HG02973 (cell line): ENCODE measurements at regions not wholly inside any gene's neighbourhood (a gene's known extent, or its start where the extent isn't known, plus 50 kb on each side); places are given as distances from the start of the nearest gene placed in this dataset.

Experiments
- ATAC-seq: cut with Tn5 transposase; IDR thresholded peaks from one replicate; pipeline ENCODE4 v1.9.1; 2021; ENCODE audit warnings: moderate library complexity; ENCODE audit not compliant: unreplicated experiment

DNA sequence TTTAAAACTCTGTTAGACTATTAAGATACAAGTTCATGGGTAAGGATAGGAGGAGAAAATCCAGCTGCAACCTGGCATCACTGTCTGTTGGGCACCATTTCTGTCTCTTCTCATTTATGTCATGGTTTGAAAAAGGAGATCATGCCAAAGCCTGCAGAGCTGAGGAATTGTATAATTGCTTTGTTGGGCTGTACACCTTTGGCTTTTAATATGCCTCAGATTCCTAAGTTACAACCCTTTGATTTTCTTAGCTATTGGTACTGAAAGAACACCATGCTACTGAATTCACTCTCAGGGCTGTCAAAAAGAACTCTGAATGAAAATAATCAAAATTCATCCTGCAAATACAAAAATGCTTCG lies 174.3 kb downstream of the ACKR3 start:
- no peak for ATAC-seq

DNA sequence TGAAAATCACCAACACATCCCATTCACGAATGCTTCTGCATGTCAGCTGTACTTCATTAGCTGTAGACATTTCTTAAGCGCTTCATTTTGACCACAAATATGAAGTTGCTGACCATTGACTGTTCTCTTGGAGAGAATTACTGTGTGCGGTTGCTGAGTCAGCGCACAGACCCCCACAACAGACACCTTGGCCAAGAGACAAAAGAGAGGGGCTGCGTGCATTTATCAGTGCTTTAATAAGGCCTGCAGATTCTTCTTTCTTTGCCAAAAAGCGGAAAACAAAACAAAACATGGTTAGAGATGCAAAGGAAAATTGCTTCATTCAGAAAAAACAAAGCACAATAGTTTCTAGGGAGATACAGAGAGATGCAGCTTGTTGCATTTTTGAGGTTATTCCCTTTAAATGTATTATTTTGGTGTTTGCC lies 174.7 kb downstream of the ACKR3 start:
- ATAC-seq: no peak

DNA sequence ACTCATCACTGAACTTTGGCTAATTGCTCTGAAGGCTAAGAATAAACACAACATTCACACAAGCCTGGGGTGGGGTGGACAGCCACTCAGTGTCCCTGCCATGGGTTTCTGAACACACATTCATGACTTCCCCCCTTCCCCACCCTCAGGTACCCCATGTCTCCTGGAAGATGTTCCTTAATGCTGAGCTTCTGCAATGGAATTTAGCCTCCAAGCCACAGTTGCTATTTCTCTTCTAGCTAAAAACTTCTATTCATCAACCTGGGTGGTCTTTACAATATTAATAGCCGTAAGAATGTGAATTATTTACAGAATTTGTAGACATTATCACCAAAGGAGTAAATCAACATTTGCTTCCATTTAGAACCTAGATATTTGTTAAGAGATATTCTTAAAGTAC lies 175.1 kb downstream of the ACKR3 start:
- ATAC-seq: no peak

DNA sequence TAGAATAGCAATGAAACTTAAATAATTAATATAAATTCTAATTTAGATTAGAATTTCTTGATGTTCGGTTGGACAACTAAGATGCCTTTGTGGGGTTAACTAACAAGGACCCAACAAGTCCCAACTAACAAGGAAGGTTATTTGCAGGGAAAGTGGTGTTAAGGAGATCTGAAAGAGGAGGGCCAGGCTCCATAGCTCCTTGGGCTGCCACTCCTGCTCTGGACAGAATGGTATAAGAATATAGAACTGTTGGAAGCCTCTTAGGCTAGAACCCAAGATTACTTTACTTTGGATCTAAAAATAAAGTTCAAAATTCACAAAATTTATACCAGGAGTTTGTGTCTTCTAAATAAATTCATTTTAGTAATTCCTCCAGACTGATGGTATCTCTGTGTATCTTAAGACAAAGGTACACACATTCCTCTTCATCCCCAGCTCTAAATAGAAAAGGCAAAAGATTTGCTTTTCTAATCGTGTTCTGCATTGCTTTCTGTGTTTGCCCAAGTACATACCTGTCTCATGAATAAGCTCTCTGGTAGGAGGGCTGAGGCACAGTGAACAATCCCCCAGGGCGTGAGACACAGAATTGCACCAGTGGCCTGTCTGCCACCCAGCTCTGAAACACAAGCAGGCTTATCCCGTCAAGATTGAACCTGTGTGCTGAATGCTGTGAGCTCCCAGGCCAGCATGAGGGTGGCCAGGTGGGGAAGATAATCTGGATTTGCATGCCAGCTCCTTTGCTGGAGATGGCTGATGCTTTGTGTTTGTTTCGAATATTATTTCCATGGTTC lies 176.0 kb downstream of the ACKR3 start:
- no peak for ATAC-seq

DNA sequence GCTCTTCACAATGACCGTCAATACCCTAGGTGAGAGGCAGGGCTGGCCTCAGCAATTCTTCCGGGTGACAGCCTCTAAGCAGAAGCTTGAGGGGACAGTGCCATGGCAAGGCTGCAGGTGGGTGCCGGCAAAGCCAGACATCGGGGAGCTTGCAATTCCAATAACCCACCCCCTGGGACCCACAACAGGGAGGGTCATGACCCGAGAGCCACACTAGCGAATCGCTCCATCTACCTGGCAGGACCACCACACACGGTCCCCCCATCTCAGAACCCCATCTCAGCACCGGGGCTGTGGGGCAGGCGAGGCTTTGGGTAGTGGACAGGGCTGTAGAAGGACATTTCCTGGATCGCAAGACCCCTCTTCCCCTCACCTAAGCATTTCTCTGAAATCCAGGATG lies 177.2 kb downstream of the ACKR3 start:
- no peak for ATAC-seq

DNA sequence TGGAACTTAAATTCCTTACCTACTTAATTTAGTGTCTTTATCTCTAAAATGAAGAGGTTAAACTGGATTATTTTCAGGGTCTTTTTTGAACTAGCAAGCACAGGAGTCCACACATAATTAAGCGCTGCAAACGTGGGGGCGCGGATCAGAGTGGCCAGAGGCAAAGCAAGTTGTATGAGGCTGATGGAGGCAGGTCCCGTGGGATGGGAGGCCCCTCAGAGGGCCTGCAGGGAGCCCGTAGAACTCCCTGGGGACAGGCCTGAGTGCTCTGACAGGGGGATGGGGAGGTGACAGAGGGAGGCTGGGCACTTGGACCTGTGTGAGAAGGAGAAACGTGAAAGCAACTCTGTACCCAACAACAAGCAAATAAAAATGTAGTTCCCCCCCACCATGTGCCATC lies 177.8 kb downstream of the ACKR3 start:
- ATAC-seq: no peak

DNA sequence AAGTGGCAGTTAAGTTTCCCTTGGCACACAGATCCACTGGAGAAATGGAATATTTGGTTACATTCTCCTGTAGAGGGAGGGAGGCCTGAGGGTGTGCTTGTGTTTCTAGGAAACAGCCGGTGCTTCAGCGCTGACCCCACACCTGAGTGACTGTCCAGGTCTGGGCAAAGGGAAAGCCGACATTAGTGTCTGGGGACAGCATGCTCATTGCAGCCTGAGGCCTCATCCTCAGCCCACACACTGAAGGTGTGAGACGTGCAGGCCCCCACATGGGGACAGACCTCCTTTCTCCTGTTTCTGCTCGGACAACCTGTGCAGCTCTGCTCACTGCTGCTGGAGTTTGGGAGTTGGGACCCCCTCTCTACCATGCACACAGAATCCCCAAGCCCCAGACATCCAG lies 178.3 kb downstream of the ACKR3 start:
- no peak for ATAC-seq

DNA sequence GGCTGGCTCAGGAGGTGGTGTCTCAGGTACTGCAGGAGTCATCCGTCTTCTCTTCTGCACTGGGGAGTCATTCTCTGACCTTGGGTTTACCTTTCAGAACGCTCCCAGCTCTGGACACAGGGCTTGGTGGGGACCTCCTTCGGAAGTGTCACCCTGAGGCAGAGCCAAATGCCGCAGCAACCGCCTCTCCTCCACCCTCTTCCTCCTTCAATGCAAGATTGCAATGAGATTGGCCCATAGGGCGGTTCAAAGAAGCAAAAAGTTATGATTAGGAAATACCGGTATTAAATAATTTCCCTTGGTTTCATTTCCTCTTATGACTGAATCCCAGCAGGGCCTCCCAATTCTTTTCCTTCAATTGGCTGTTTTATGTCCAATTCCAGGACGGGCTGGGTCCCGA lies 178.8 kb downstream of the ACKR3 start:
- ATAC-seq: no peak

DNA sequence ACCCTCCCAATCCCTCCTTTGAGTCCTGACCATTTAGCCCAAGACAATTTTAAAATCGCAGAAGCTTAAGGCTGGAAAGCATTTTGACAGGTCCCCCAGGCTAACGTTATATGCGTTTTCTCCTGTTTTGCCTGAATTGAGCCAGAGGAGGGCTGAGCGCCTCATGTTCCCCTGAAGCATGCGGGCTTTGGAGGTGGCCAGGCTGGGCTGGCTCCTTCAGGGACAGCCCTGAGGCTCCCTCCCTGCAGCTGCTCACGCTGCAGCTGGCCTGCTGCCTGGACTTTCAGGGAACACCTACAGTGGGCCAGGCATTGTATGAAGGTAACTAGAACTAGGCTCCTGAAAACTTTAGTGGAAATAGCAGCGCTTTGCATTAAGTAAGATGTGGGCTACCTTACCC lies 179.2 kb downstream of the ACKR3 start:
- ATAC-seq: no peak

DNA sequence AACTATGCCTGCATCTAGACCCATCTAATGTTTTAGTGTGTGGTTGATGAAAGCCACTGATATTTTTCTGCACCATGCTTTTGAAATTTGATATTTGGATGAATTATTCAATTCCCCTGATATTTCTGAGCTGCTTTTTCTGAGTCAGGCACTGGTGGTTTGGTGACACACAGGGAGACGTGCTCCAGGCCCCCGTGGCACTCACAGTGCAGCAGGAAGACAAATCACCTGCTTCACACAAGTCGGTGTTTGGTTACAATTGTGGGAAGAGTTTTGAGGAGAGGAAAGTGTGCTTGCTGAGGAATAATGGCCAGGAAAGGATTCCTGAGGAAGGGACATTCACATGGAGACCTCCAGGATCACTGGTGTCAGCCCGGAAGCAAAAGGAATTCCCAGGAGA lies 179.7 kb downstream of the ACKR3 start:
- ATAC-seq: no peak

DNA sequence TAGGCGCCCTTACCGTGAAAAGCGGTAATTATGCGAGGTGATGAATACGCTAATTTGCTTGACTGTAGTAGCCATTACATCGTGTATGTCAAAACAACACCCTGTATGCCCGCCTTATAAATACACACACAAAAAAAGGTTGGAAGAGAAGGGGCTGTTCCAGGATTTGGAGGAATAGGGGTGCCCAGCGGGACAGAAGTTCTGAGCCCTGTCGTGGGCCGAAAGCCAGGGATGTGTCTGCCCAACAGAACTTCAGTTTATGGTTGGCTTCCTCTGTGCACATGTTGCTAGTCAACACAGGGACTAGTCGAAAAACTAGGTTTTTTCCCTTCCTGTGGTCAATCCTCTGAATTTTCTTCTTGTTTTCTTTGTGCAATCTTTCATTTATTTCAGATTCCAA lies 182.5 kb downstream of the ACKR3 start:
- no peak for ATAC-seq

DNA sequence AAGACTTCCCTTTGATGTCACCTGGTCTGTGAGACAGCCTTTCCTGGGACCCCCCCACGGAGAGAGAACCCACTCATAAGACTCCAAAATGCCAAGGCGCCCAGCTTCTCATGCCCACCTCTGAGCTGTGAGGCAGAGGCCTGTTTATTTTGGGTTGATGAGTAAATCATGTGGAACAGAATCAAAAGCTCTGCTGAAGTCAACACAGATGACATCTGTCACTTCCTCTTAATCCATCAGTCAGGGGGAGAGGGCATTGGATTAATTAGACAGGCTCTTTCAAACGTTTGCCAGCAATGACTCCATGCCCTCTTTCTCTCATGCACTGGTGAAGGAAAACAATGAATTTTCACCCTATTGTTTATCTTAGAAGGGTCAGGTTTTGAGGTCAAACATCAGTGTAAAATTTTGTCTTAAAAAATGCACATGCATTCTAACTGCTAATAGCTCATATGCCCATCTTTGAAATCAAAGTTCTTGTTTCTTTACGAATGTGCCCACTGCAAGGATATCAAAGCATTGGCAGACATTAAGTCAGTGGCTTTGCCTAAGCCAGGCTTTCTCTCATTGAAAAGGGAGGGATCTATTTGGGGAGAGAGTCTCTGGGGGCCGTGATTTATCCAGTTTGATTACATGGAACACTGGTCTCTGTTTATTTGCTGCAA lies 184.1 kb downstream of the ACKR3 start:
- ATAC-seq: no peak

DNA sequence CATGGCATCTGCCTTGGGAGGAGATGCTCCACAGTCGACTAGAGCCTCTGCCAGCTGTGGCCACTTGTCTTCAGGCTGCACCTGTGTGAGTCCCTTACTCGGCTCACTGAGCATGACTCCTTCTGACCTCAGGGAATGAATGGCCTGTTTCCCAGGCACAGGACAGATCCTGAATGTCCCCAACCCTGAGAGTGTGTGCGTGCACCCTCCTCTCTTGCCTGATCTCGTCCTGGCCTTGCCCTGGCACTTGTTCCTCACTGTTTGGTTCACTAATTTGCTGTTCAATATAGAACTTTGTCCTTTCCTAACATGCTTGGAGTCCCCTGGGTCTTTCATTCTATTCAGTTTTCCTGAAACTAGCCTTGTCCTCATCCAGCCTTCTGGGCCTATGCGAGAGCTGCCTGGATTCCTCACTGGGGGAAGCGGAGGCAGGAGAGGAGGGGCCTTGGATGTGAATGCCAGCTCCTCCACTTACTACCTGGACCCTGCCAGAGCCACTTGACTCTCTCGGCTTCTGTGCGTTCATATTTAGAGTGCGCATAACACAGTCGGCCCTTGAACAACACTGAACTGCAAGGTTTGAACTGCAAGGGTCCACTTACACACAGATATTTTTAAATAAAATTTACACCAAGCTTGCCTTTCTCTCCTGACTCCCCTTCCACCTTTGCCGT lies 184.8 kb downstream of the ACKR3 start:
- ATAC-seq: no peak

DNA sequence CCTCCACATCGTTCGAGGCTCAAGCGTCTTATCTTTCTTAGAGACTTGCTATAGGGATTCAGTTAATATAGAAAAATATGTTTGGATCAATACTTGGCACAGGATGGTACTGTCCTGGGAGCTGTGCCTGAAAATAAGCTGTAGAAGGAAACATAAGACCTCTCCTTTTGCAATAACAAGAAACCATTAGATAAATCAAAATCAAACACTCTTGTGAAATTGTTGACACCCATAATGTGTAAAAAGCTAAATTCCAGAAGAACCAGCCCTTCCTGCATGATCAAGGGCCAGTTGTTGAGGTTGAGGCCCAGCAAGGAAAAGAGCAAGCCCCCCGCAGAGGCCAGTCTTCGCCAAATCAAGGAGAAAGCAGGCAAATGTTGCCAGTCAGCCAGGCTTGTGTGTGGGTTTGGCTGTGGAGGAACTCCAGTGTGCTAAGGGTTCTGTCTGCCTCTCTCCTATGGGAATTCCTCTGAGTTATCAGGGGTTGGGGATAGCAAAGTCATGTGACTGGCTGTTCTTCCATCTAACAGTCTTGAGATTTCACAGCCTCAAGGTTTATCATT lies 185.7 kb downstream of the ACKR3 start:
- no peak for ATAC-seq

DNA sequence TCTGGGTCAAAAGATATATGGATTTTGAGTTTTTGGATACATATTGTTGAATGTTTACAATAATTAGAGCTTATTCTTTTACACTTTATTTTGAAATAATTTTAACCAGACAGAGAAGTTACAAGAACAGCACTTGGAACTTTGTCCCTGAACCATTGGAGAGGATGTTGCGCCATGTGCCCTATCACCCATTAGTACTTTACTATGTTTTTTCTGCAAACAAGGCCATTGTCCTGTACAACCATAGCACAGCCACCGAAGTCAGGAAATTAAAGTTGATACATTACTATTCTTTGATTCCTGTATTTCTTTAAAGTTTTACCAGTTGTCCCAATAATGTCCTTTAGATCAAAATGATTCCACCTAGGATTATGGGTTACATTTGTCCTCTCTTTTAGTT lies 188.8 kb downstream of the ACKR3 start:
- no peak for ATAC-seq

DNA sequence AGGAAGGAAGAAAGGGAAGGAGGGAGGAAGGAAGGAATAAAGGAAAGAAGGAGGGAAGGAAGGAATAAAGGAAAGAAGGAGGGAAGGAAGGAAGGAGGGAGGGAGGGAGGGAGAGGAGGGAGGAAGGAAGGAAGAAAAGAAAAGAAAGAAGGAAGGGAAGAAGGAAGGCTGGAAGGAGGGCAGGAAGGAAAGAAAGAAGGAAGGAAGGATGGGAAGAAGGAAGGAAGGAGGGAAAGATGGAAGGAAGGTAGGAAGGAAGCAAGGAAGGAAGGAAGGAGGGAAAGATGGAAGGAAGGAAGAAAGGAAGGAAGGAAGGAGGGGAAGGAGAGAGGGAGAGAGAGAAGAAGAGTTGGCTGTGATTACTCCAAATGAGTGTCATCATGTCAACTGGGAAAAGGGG lies 190.6 kb downstream of the ACKR3 start:
- ATAC-seq: no peak

DNA sequence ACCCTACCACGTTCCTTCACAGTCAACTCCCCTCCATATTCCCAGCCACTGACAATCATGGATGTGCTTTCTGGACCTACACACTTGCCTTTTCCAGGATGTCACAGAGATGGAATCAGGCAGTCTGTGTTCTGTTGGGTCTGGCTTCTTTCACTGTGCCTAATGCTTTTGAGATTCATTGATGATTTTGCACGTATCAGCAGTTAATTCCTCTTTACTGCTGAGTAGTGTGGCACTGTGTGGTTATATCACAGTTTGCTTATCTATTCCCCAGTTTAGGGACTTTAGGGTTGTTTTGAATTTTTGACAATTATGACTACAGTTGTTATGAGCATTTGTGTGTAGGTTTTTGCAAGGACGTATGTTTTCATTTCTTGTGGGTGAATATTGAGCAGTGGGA lies 191.7 kb downstream of the ACKR3 start:
- no peak for ATAC-seq

DNA sequence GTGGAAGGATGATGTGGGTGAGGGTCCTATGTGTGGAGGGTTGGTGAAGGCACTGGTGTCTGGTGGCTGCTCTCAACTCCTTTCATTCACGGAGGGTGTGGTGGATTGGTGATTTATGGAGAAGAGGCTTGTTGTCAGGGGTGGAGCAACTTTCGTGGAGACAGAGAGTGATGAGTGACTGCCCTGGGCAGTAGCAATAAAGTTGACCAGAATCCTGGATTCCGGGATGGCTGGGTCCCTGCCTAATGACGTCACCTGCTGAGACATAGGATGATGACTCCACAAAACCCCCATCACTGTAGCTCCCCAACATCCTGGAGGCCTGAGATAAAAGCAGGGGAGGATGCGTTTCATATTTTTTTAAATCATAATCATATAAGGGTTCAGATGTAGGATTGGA lies 193.0 kb downstream of the ACKR3 start:
- no peak for ATAC-seq

DNA sequence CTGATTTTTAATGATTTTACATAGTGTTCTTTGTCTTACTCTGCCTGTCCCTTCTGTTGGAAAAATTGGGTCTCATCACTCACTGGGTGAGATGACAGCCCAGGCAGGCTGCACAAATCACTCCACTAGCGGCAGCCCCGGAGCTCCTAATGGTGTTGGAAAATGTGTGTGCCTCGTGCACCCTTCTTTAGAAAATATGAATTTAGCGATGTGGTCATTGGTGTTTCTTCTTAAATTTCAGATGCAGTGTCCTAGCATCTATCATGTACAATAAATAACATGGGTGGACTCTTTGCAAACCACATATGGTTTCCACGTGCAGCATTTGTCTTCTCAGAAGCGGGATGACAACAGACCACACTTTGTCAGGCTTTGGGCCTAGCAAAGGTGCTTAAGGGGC lies 194.2 kb downstream of the ACKR3 start:
- no peak for ATAC-seq

DNA sequence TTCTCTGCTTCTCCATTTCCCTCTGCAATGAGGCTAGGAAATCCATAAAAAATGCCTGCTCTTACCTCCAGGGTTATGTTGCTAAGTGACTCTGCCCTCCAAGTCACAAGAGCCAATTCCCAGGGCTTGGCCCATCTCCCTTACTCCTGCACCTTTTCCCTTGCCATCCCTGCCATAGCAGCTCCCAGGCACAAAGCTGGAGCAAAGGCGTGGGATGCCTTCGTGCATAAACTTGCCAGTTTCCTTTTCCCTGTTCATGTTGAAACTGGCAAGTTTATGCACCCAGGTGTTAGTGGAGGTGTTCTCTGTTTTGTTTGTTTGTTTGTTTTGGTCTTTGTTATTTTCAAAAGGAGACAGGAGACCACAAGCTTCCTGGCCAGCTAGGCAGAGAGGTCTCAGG lies 195.1 kb downstream of the ACKR3 start:
- ATAC-seq: no peak

DNA sequence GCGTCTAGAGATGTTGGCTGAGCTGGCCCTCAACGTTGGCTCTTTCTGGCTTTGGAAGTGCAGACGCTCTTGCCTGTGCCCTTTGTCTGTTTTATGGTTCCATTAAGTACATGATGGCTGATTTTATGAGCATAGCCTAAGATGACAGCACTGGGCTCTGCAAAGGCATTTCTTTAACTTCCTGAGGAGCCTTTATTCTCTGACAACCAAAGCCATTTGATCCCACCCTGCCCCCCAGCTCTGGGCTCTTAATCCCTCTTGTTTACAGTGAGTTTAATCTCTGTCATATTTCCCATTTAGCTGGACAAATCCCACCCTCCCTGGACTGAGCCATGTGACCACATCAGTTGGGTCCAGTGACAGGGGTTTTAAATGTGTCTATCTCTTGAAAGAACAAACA lies 195.9 kb downstream of the ACKR3 start:
- no peak for ATAC-seq

DNA sequence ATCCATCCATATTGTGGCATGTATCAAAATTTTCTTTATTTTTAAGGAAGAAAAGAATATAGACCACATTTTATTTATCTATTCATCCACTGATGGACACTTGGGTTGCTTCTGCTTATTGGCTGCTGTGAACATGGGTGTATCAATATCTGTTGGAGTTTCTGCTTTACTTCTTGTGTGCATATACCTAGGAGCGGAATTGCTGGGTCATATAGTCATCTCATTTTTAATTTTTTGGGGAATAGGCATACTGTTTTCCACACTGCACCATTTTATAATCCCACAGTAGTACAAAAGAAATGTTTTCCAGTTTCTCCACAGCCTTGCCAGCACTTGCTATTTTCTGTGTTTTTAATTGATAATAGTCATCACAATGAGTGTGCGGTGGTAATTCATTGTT lies 197.2 kb downstream of the ACKR3 start:
- ATAC-seq: no peak
